Effector memory CD8-positive, alpha-beta T cell (primary cell): ENCODE measurements at regions not wholly inside any gene's neighbourhood (a gene's known extent, or its start where the extent isn't known, plus 50 kb on each side); places are given as distances from the start of the nearest gene placed in this dataset.

ENCODE experiments used
- ATAC-seq: fragments of 150-1000 bp; cut with Tn5 transposase; replicated peaks from 2 replicates; pipeline ENCODE4 v1.10.0; 2021; ENCODE audit warnings: mild to moderate bottlenecking, moderate library complexity
- DNase-seq, 3 experiments: peaks; one replicate each; pipeline ENCODE4 v3.0.0; 2021
- H3K27ac Mint-ChIP-seq, 2 donors: one replicate each; pipeline ENCODE4 v1.8.0; 2022; ENCODE audit warnings: mild to moderate bottlenecking in 2 of 2, mixed read lengths in 2 of 2, moderate library complexity in 2 of 2
- H3K27me3 Mint-ChIP-seq, 2 donors: one replicate each; pipeline ENCODE4 v1.8.0; 2022; ENCODE audit warnings: mixed read lengths in 2 of 2
- H3K36me3 Mint-ChIP-seq: one replicate; pipeline ENCODE4 v1.8.0; 2022; ENCODE audit warnings: mild to moderate bottlenecking, moderate library complexity, mixed read lengths; ENCODE audit not compliant: insufficient read depth
- H3K4me1 Mint-ChIP-seq, 2 donors: one replicate each; pipeline ENCODE4 v1.8.0; 2022; ENCODE audit warnings: low read depth in 2 of 2, mixed read lengths in 2 of 2
- H3K4me3 Mint-ChIP-seq, 2 donors: one replicate each; pipeline ENCODE4 v1.8.0; 2022; ENCODE audit warnings: mild to moderate bottlenecking in 2 of 2, mixed read lengths in 2 of 2, moderate library complexity in 2 of 2
- H3K9me3 Mint-ChIP-seq, 2 donors: one replicate each; pipeline ENCODE4 v1.8.0; 2022; ENCODE audit warnings: mixed read lengths in 2 of 2

DNA sequence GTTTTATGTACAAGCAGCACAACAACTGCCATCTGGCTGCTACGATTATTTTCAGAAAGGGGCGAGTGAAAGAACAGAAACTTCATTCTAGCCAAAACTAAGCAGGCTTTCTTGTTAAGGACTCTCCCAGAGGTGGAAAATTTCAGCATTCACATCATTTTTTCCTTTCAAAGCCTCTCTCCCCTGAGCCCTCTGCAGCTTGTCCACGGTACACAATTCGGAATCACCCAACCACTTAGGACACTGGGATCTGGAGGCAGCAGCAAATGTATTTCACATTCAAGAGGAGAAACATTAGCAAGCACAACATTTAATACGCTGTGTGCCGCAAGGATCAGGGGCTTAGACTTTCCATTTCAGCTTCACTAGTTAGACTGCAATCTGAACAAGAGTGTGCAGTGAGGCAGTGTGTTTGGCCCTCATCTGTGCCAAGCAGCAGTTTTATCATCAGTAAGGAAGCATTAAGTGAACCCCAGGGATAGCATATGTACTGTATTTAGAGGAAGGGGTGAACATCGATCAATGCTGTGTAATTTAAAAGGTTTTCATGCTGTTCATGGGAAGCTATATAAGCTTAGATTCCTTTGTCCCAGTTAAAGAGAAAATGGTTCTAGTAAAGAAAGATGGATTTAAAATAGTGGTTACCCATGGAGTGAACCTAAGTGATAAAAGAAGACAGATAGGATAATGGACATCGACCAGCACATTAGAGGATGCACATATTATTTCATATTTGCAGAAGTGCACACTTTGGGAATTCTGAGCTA is 504.9 kb downstream of the TBL1XR1 start:
- H3K4me1 Mint-ChIP-seq = no peaks in the 10 kb centered on the region
- no peaks in the 10 kb centered on the region for H3K36me3 Mint-ChIP-seq
- no peak overlapping the region for H3K27ac Mint-ChIP-seq
- ATAC-seq (no peak), DNase-seq (no peak)
- H3K4me3 Mint-ChIP-seq = no peak overlapping the region
- H3K27me3 Mint-ChIP-seq = no peaks in the 10 kb centered on the region
- peaks cover 3 to 7% of the 10 kb centered on the region in 2 donors for H3K9me3 Mint-ChIP-seq

DNA sequence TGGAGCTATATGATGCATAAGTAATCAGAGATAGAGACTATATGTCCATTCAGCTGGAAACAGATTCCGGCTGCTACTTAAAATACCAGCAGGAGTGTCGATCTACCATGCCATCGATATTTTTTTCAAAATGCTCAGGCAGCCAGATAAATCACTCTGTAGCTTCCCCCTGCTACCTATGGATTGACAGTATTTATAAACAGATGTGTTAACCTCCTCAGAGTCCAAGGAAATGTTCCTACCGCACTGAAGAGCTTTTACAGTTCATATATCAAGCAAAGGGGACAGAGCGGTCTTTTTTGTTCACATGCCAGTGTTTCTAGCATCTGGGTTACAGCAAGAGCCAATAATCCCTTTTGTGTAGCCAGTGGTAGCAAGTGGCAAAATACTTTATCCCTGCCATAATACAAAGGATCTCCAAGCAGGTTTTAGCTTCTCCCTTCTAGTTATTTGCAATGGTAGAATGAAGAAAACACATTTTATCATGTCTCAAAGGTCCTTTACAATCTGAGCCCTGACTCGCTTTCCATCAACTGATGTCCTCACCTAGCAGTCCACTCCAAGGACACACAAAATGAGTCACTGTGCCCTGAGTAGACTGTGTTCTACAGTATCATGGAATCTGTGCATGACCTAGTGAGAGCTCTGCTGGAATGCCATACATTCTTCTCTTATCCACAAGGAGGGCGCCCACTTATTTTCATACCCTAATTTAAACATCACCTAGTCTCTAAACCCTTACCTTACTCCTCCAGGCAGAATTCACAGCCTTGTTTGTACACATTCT is 507.0 kb downstream of the TBL1XR1 start:
- H3K36me3 Mint-ChIP-seq = no peaks in the 10 kb centered on the region
- DNase-seq = no peak
- H3K9me3 Mint-ChIP-seq = peaks cover 6 to 7% of the 10 kb centered on the region in 2 donors
- no peaks in the 10 kb centered on the region for H3K4me1 Mint-ChIP-seq
- no peak for ATAC-seq
- no peaks in the 10 kb centered on the region for H3K27me3 Mint-ChIP-seq
- no peak overlapping the region for H3K27ac Mint-ChIP-seq
- no peak overlapping the region for H3K4me3 Mint-ChIP-seq

DNA sequence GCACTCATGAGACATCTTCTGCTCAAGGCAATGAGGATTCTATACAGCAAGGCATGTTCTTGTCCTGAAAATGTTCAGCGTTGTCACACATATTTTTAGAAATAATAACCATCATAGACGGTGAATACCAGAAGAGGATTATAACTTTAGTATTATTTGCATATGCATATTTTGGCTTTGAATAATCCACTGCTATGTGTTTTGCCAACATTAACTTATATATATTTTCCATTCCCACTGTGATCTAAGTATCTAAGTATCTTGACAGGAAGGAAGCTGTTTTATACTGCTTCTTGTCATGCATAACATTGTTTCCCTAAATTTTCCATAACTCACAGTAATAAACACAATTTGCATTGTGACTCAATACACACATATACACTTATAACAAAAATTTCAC is 509.5 kb downstream of the TBL1XR1 start:
- Mint-ChIP-seq H3K27ac (no peak overlapping the region), H3K9me3 (peaks cover 6 to 15% of the 10 kb centered on the region in 2 donors), H3K4me3 (no peak overlapping the region), H3K27me3 (no peaks in the 10 kb centered on the region), H3K4me1 (no peaks in the 10 kb centered on the region), H3K36me3 (no peaks in the 10 kb centered on the region)
- ATAC-seq = no peak
- DNase-seq = no peak

DNA sequence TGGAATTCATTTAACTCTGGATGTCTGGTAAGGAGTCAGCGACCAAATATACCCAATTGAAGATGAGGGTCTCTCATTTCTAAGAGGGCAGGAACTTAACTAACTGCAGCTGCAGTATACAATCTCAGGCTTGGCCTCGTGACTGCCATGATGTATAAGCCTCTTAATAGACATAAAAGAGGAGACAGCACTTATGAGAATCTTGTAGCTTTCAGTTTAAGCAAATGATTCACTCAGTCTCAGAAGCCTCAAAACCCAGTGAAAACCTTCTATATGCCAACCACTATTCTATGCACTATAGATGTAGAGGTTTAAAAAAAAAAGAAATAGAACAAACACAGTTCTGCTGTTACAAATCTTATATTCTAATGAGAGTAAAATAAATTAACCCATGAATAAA is 513.9 kb downstream of the TBL1XR1 start:
- no peaks in the 10 kb centered on the region for H3K36me3 Mint-ChIP-seq

DNA sequence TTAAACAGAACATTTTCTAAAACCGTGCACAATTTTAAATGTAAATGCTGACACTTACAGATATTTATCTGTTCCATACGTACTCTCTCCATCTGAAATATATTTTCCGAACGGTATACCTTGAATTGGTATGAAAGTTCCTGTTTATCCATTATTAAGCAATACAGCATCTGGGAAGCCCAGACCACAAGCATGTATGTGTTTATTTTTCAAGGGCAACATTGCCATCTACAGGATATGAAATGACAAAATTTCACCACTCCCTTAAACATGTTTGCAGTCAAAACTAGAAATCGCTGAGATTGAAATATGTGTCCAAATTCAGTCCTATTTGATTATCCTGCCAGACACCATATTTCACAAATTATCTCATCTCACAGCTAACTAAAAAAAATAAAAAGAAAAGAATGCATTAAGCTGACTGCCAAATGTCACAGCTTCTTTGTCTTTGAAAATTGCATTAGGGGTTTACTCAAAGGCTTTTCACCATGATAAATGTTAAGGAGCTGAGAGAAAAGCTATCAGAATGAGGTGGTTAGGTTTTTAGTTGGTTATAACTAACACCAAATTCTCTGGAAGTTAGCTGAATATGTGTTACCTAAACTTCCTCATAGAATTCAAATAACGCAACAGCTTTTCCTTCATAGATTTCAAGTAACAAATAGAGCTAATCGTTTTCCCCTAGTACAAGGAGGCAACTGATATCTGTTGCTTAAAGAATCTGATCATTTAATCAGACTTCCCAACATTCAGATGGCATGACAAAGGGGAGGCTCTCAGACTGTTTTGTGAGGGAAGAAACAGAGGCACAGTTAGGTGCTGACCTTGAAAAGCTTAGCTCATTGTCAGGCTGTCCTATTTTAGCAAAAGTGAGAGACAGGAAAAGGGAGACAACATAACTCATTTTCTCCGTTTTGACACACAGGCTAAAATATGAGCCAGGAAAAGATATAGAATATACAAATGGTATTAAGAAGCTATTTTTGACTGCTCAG is 533.1 kb downstream of the TBL1XR1 start:
- Mint-ChIP-seq H3K4me1 (no peaks in the 10 kb centered on the region), H3K27me3 (no peaks in the 10 kb centered on the region), H3K36me3 (no peaks in the 10 kb centered on the region), H3K9me3 (peaks cover 3 to 14% of the 10 kb centered on the region in 2 donors), H3K27ac (no peak overlapping the region), H3K4me3 (no peak overlapping the region)
- ATAC-seq = no peak
- DNase-seq = no peak

More for the DNA sequence above, 513.9 kb downstream of the TBL1XR1 start:
- no peak for ATAC-seq
- Mint-ChIP-seq H3K9me3 (peaks cover 13 to 15% of the 10 kb centered on the region in 2 donors), H3K27ac (no peak overlapping the region), H3K4me1 (no peaks in the 10 kb centered on the region), H3K4me3 (no peak overlapping the region), H3K27me3 (no peaks in the 10 kb centered on the region)
- DNase-seq = no peak

DNA sequence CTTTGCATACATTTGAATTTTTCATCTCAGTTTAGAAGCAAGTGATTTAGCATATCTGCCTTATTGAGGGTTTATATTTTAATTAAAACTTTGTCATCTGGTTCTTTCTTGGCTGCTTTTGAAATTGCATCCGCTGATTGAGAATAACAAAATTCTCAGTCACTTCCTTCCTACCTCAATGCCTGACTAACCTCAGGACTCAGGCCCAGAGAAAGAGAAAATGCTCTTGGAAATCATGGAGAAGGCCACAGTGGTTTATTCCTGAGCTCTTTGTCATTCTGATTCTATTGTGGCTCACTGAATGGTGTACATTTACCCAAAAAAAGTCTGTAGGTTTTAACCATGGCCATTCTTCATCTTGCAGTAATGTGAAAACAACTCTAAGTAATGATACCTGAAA is 533.9 kb downstream of the TBL1XR1 start:
- ATAC-seq (no peak), DNase-seq (no peak)
- H3K4me3 Mint-ChIP-seq = no peak overlapping the region
- H3K27me3 Mint-ChIP-seq = no peaks in the 10 kb centered on the region
- peaks cover 3 to 9% of the 10 kb centered on the region in 2 donors for H3K9me3 Mint-ChIP-seq
- no peak overlapping the region for H3K27ac Mint-ChIP-seq
- H3K36me3 Mint-ChIP-seq = no peaks in the 10 kb centered on the region
- no peaks in the 10 kb centered on the region for H3K4me1 Mint-ChIP-seq

DNA sequence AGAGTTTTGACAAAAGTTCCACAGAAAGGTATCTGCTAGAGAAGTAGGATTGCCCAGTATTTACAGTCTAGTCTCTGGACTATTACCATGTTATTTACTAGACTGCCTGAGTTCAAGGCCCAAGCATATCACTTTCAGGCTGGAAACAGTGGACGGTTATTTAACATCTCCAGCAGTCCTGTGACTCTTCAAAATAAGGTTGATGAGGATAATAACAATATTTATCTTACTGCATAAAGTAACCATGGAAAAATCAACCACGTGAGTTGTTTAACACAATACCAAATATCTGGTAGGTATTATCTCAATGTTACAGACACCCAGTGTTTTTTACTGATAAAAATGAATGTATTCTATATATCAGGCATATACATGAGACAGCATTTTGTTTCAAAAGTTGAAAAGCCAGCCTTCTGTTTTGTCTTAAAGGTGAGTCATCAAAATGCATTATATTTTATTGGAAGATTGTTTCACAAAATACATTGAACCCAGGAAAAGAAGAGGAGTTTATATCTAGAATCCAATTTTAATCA is 535.8 kb downstream of the TBL1XR1 start:
- ATAC-seq (no peak), DNase-seq (no peak)
- Mint-ChIP-seq H3K27me3 (no peaks in the 10 kb centered on the region), H3K9me3 (no peaks in the 10 kb centered on the region), H3K4me3 (no peak overlapping the region), H3K36me3 (no peaks in the 10 kb centered on the region), H3K27ac (no peak overlapping the region), H3K4me1 (no peaks in the 10 kb centered on the region)

DNA sequence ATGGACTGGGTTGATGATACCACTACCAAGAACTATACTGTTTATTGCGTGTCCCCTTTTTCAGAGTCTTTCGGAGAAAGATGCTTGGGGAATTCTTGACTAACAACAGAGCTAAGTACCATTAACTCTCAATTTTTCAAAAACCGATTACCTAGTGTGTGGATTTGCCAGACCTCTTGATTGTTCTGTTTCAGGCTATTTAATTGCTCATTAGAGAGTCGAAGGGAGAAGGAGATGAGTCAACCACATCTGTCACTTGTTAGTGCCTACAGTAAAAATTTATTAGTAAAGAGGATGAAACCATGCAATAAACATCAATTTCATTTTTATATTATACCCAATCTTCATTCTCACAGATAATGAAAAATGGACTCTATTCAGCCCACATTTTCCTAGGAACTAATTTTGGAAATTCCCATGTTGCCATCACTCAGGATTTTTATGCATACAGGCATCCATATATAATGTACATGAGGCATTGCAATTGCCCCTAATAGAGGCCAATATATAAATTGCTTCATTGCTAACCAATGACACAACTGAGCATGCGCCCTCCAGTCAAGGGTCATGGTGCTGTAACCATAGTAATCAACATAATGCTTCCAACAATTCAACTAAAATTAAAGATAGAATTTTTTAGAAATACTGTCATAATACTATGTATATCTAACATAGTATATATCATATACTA is 541.7 kb downstream of the TBL1XR1 start:
- Mint-ChIP-seq H3K9me3 (peaks cover 0 to 3% of the 10 kb centered on the region in 2 donors), H3K4me1 (no peaks in the 10 kb centered on the region), H3K4me3 (no peak overlapping the region), H3K27me3 (no peaks in the 10 kb centered on the region), H3K36me3 (no peaks in the 10 kb centered on the region), H3K27ac (no peak overlapping the region)
- no peak for ATAC-seq
- DNase-seq = no peak

DNA sequence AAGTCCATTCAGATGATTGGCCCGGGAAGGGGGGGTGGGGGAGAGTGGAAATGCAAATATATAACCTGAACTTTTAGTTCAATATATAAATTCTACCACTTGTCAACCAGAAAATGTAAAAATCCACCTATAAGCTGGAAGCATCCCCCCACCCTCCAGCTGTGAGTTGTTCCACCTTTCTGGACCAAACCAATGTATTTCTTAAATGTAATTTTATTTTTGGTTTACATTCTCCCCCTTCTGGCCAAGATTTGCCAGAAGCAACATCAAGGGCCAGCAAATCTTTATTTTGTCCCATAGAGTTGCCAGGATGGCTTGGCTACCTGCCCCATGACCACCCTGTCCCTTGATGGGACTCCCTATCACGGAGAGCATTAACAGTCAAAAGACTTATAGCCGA is 545.7 kb downstream of the TBL1XR1 start:
- no peak for ATAC-seq
- Mint-ChIP-seq H3K36me3 (no peaks in the 10 kb centered on the region), H3K27ac (no peak overlapping the region), H3K4me3 (no peak overlapping the region), H3K9me3 (peaks cover 0 to 3% of the 10 kb centered on the region in 2 donors), H3K4me1 (no peaks in the 10 kb centered on the region), H3K27me3 (no peaks in the 10 kb centered on the region)
- no peak for DNase-seq

DNA sequence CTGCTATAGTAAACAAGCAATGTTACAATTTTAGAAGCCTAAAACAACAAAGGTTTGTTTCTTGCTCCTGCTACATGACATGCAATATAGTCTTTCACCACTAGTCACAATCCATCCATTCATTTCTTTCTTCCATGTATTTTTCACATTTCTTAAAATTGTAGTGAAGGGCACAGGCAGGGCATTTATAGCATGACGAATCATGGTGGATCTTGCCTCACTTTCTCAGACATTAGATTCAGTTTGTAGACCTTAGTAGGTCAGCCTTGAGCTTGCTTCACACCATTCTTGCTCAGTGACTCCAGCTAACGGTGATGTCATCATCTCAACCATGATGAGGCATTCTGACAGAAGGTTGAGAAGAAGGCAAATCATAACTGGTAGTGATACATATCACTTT is 546.8 kb downstream of the TBL1XR1 start:
- Mint-ChIP-seq H3K4me3 (no peak overlapping the region), H3K9me3 (peaks cover 0 to 3% of the 10 kb centered on the region in 2 donors), H3K27ac (no peak overlapping the region), H3K27me3 (no peaks in the 10 kb centered on the region), H3K4me1 (no peaks in the 10 kb centered on the region), H3K36me3 (no peaks in the 10 kb centered on the region)
- DNase-seq = no peak
- no peak for ATAC-seq

DNA sequence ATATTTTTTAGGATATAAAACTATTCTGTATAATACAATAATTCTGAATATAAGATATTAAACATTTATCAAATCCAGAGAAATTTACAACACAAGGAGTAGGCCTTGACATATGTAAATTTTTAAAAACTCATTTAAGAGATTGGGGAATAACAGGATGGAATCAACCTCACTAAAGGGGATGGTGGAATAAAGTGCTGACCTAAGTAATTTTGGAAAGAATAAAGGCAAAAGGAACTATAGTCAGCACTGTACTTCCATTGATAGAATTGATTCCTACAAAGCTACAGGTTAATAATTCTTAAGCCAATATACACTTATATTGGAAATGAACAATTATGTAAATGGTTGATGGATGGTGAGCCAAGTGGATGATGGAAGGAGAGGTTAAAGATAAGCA is 549.3 kb downstream of the TBL1XR1 start:
- Mint-ChIP-seq H3K9me3 (no peaks in the 10 kb centered on the region), H3K36me3 (no peaks in the 10 kb centered on the region), H3K27me3 (no peaks in the 10 kb centered on the region), H3K4me1 (no peaks in the 10 kb centered on the region), H3K27ac (no peak overlapping the region), H3K4me3 (no peak overlapping the region)
- no peak for ATAC-seq
- DNase-seq = no peak

DNA sequence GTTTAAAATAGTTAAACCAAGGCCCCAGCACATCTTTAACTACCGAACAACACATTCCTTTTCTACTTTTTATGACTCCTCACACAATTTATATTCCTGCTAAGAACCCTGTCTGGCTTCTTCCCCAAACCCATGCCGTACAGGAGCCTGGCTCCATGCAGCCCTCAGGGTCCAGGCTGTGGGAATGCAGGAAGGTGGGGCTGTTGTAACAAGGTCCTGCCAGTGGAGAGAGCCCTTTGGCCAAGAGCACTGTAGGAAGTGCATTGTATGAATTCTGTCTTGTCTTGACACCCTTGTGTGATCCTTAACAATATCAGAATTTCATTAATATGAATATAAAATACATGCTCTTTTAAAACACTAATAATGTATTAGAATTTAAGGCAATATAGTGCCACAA is 563.8 kb downstream of the TBL1XR1 start:
- Mint-ChIP-seq H3K4me3 (no peak overlapping the region), H3K36me3 (no peaks in the 10 kb centered on the region), H3K4me1 (no peaks in the 10 kb centered on the region), H3K27ac (no peak overlapping the region), H3K27me3 (no peaks in the 10 kb centered on the region), H3K9me3 (no peaks in the 10 kb centered on the region)
- DNase-seq = no peak
- no peak for ATAC-seq

DNA sequence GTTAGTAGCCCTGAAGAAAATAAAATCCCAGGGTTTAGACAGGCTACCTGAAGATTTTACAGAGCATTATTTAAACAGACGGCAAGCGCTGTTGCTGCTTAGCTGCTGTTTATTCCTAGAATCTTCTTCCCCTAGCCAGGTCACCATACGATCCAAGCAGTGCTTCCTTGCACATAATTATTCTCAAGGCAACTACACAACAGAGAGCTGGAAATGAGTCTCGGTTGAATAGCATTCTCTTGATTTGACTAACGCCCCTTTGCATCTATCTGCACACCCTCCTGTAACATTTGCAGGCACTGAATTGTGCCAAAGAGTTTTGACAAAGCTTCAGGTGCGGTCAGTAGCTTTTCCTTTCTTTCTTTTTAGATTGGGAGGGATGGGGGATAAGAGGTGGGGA is 564.4 kb downstream of the TBL1XR1 start:
- H3K27ac Mint-ChIP-seq = no peak overlapping the region
- H3K9me3 Mint-ChIP-seq = no peaks in the 10 kb centered on the region
- no peak for ATAC-seq
- no peaks in the 10 kb centered on the region for H3K27me3 Mint-ChIP-seq
- no peaks in the 10 kb centered on the region for H3K4me1 Mint-ChIP-seq
- DNase-seq = no peak
- no peak overlapping the region for H3K4me3 Mint-ChIP-seq
- H3K36me3 Mint-ChIP-seq = no peaks in the 10 kb centered on the region
